GM21423 (cell line): ENCODE measurements at regions not wholly inside any gene's neighbourhood (a gene's known extent, or its start where the extent isn't known, plus 50 kb on each side); places are given as distances from the start of the nearest gene placed in this dataset.
"Not testable (repeated sequence)": the region's sequence is repeated elsewhere in the genome, so short reads cannot be mapped to it uniquely, and the experiment has no call there.

Experiments
- ATAC-seq: cut with Tn5 transposase; IDR thresholded peaks from one replicate; pipeline ENCODE4 v1.9.1; 2021; ENCODE audit warnings: mild to moderate bottlenecking, moderate library complexity; ENCODE audit not compliant: unreplicated experiment

DNA sequence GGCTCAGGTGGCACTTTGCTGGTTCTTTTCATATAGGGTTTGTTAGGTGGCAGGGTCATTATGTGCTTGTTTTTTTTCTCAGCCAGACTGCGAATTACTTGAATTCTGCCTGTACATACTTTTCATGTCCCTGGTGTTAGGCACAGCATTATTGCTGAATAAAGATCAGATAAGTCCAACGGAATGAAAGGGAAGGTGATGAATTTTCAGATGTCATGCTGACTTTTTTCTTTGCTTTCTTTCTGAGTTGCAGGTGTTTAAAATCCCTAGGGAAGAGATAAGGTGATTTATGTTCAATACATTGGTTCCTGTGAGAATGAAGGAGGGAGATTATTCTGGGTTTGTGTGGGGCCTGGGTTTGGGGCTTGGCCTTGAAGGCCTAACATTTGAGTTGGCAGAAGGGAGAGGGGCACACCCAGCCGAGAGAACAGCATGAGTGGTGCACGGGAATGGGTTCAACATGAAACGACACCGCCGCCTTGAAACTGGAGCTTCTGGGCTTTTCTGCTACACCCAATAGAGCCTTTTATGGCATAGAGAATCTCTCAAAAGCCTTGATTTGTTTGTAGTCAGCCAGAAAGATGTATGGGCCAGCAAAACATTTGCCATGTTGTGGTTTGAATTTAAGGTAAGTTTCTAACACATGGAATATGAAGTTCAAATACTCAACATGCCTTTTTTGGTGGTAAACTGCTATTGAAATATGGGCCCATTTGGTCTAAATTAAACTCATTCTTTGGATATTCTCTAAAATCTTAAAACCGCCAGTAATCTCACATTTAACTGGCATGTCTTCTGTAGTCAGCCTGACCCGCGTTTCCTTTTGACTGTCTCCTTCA lies 477.0 kb downstream of the PCNX1 start:
- ATAC-seq: no peak

DNA sequence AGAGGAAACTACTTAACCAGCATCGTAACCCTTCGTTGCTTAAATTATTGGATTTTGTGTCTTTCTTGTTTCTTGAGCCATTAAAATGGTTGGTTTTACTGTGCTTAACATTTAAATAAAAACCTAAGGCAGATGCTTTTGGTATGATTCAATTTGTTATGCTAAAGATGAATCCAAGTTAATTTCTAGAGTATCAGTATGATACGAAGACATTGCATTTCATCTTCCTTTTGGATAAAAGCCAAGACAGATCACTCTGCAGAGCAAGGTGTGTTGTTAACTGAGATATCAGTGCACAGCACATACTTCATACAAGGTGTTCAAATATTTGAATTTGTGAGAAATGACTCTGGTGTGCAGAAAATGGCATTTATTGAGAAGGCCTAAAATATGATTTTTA lies 480.5 kb downstream of the PCNX1 start:
- no peak for ATAC-seq

DNA sequence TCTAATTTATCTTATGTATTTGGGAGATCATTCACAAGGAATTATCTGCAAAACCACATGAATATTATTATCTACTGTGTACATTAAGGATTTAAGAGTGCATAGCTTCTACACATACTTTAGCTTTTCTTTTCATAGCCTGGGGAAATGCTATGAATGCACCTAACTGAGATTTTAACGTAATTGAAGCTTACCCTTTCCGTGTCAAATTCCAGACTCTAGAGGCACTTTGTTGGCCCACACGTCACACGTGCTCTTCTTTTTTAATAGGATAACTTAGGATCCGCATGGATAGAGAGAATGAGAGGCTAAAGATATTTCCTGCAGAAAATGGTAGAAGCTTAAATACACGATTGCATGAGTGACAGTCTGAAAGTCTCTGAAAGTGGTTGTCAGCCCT lies 481.1 kb downstream of the PCNX1 start:
- ATAC-seq: no peak

DNA sequence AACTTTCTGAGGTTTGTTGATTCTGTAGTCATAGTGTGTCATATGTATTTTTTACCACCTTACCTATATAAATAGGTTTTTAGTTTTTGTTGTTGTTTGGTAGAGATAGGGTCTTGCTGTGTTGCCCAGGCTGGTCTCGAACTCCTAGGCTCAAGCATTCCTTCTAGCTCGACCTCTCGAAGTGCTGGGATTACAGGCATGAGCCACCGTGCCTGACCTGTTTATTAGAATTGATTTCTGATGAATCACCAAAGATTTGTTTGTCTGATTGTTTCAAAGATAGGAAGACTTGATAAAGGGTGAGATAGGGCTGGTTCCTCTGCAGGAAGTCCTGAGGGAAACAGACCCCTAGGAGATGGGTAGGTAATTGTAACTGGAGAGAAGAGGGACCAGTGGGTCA lies 481.6 kb downstream of the PCNX1 start:
- no peak for ATAC-seq

DNA sequence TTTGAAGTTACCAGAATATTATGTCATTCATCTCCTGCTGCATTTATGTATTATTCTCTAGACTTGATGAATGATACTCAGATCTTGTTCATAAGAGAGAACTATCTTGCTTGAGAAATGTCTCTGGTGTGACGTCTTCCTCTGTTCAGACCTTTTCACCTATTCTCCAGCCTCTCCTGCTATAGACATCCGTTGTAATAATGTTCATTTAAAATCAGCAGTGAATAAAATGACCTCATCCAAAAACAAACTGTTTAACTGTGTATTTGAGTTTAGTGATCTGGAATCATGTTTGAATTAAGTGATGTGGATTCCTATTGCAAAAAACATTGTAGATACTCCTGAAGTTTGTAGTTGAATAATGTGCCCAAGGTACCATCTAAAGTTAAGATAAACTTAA lies 487.1 kb downstream of the PCNX1 start:
- no peak for ATAC-seq

DNA sequence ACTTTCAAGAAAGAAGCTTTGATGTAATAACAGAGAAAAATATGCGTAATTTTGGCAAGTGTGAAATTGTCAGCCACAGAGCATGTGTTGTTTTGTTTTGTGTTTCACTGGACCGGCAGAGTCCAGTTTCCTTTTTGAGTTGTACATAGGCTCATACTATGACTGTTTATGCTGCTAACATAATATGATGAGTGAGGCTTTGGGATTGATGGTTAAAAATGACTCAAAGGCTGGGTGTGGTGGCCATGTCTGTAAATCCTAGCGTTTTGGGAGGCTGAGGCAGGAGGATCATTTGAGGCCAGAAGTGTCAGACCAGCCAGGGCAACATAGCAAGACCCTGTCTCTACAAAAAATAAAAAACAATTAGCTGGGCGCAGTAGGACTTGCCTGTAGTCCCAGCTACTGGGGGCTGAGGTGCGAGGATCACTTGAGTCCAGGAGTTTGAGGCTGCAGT lies 487.9 kb downstream of the PCNX1 start:
- no peak for ATAC-seq

DNA sequence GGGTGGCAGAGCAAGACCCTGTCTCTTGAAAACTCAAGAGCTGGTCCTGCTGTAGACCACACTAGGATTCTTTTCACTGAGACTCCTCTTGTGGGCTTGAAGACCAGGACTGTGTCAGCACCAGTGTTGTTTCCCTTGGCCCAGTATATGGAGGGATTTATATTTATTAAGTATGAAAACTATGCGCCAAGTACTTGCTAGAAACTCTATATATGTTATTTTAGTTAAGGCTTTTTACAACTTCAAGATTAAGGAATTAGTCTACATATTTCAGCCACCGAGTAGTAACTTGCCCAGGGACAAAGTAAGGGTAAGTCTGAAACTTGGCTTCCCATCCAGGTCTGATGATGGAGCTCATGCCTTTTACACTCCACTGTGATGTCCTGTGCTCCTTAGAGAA lies 488.4 kb downstream of the PCNX1 start:
- no peak for ATAC-seq

DNA sequence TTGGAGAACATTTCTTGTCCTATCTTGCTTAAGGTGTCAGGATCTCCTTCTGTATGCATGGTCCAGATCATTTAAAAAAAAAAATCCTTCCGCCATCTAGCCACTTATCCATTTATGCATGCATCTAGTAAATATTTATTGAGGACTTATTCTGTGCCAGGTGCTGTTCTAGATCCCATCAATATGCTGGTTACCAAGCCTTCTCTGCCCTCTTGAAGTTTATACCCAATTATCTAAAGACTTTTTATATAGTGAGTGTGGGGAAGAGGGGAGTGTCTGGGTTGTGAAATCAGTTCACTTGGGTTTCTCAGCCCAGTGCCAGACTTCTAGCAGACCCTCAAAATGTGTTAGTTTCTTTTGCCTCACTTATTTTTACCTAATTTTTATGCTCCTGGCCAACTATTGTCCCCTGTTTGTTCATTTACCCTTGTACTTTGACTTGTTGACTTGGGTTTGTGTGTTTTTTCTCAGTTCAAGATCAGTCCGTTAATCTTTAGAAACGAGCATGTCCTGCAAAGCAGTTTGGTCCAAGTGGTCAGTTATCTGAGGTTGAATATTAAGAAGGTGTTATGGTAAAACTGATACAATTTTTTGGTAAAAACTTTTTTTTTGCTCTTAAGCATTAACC lies 488.9 kb downstream of the PCNX1 start:
- ATAC-seq: no peak

DNA sequence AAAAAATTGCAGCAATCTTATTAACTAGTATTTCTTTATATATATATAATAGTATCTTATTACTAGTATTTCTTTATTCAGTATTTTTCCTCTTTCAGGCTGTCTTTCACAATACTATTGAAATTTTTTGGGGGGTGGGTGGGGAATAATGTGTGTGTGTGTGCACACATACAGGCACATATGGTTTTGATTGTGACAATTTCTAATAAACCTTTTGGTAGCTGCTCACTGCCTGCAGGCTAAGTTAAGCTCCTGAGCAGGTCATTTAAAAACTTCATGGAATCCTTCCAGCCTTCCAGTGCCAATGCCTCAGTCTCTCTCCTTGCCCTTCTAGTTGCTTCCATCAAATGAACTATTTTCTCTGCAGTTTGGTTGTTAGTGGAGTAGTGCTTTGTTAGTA lies 490.1 kb downstream of the PCNX1 start:
- no peak for ATAC-seq

DNA sequence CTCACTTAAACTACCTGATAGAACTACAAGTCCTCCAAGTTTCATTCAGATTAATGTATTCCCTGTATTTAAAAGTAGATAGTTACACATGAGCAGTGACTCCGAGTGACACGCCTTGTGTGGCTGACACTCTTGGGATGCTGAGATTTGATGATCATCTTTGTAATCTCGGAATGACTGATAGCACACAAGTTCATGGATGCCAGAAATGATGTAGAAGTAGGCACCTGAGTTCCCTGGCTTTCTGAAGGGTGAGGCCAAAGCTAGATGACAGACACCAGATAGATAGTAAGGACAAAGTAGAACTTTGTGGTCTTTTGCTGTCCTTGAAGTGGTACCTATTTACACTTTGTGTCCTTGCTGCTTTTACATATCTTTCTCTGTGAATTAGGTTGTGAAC lies 491.2 kb downstream of the PCNX1 start:
- peak; percentile 15 for ATAC-seq

DNA sequence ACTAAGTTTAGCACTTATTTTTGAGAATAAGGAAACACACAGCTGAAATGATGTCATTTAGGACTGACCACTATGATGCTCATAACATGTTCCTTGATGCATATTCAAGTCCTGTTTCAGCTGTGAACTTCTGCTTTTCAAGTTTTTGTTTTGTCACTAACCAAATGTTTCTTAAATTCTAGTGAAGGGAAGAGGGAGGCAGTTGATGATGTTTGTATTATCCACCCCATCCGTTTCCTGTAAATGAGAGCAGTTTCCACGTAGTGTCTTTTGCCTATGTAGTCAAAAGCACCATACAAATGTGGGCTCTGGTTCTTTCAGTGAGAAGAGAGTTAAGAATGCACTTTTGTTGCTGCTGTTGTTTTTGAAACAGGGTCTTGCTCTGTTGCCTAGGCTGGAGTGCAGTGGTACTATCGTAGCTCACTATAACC lies 491.8 kb downstream of the PCNX1 start:
- ATAC-seq: peak; percentile 72

DNA sequence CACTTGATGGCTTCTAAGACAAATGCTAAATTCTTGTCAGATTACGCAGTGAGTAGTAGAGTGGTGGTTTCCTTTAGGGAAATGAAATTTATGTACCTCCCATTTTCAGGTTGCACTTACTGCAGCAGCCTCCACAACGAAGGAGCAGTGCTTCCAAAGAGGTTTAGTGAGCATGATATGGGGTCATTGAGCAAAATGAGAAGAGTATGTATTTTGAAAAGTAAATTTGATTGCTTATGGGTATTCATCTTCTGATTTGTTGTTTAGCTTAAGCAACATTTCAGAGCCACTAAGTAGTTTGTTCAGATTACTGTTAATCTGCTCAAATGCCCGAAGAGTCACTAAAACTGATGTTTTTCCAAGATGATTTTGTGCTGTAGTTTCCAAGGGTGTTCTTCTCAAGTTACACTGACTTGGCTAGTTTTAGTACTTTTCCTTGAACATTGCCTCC lies 493.6 kb downstream of the PCNX1 start:
- no peak for ATAC-seq

DNA sequence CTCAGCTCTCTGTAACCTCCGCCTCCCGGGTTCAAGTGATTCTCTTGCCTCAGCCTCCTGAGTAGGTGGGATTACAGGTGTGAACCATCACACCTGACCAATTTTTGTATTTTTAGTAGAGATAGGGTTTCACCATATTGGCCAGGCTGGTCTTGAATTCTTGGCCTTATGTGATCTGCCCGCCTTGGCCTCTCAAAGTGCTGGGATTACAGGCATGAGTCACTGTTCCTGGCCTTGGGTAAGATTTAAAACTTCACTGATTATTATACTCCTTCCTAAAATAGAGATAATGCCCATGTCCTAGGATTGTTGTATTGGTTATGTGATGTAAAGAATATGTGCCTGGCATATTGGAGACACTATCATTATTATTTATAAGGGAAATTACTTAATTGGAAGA lies 495.2 kb downstream of the PCNX1 start:
- not testable (repeated sequence) for ATAC-seq

DNA sequence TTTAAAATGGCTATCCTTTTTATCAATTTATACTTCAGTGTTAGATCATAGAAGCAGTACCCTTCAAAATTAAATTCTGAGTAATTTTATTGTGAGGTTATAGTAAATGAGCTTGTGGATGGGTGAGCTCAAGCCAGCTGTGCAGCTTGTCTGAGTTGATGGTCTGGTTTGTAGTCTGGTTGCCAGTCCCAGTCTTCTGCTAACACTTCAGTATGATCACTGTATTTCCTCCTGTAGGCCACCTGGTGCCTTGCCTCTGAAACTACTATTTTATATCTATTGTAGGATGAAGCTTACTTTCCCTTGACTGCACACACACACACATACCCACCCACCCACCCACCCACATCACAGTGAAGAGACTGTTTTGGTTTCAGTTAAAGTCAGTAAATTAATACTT lies 496.4 kb downstream of the PCNX1 start:
- ATAC-seq: peak; percentile 46

DNA sequence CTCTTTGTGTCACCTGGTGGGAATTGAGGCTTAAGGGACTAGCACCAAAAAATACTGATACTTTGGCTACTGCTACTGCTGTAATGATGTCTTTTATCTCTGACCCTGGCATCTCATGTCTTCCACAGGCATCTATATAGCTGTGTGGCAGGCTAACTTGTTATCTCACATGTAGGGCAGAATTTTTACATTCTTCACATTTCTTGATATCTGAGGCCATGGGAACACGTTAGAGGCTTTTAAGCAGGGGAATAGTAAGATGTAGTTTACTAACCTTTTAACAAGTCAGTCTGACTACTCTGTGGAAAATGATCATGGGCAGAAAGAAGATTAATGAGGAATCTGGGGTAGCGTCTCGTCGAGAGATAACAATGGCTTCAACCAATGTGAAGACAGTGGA lies 498.4 kb downstream of the PCNX1 start:
- no peak for ATAC-seq

DNA sequence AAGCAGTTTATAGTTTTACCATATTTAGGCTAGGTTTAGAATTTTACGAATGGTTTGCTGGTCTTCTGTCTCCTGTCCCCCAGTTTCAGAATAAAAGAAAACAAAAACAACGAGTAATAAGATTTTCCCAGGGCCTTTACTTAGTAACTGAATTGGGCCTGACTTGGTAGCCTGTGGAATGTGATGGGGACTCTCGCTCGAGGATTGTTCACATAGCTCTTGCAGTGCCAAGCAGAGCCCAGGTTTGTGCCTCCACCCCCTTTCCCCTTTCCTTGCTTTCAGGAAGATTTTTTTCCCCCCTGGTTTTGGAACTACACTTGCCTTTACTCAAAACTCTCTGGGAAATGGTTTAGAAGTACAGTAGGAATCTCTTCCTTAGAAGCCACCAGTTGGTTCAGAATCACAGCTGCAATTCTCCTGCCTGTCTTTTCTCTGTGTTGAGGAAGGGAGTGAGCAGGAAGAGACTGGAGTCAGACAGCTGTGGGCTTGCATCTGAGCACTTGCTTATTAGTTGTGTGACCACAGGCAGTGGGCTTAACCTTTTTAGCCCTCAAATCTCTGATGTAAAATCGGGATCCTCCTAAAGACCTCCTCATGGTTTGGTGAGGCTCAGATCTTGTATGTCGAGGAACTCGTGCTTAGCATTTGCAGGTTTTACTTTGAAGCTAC lies 501.2 kb downstream of the PCNX1 start:
- ATAC-seq: no peak

DNA sequence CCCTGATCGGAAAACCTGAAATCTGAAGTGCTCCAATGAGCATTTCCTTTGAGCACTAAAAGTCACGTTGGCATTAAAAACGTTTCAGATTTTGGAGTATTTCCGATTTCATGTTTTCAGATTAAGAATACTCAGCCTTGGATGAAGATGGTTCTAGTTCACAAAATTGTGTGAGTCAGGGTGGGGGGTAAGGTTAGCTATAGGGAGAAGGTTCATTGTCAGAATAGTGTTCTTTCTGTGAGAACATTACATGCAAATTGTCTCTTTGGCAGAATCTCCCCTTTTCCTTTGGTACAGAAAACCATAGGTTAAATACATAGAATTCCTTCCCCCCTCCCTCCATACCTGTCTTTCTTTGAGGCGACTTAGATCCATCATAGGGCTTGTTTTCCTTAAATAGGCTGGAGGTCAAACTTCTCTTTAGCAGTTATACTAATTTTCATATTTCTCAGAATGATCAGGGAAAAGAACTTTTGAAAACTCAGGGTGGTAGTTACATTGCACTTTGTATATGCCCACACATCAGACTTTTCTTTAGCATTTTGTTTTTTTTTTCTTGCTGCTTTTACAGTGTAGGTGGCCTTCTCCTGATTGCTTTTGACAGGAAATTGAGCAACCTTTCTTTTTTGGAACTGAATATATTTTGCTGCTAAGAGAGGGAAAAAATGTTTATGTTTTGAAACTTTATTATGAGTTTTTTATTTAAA lies 503.5 kb downstream of the PCNX1 start:
- ATAC-seq: no peak

DNA sequence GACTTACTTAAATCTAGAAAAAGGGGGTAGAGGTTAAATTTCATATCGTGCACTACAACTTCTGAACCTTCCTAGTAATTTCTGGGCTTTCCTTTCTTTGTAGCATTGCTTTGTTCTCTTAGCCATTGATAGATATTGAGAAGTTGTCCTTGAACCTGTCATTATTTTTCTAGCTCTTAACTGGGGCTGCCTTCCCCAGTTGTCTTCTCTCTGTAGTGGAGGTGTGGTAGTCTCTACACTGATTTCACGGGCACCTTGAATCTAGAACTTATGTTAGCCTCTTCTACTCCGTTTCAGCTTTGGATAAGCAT lies 504.0 kb downstream of the PCNX1 start:
- ATAC-seq: no peak

DNA sequence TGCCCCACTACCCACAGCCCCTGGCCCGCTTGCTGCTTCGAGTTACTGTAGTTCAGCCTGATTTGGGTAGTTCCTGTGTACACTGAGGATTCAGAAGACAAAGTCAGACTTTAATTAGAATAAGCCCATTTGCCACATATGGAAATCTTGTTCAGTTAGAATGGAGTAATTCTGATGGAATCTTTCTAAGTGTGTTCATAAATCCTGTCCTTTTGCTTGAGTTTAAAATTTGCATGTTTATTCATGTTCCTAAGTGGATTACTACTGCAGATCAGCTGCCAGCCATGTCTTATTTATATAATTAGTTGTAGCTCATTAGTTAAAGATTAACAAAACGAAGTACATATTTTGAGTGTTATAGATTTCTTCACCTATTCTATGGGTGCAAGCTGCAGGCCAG lies 504.5 kb downstream of the PCNX1 start:
- no peak for ATAC-seq

DNA sequence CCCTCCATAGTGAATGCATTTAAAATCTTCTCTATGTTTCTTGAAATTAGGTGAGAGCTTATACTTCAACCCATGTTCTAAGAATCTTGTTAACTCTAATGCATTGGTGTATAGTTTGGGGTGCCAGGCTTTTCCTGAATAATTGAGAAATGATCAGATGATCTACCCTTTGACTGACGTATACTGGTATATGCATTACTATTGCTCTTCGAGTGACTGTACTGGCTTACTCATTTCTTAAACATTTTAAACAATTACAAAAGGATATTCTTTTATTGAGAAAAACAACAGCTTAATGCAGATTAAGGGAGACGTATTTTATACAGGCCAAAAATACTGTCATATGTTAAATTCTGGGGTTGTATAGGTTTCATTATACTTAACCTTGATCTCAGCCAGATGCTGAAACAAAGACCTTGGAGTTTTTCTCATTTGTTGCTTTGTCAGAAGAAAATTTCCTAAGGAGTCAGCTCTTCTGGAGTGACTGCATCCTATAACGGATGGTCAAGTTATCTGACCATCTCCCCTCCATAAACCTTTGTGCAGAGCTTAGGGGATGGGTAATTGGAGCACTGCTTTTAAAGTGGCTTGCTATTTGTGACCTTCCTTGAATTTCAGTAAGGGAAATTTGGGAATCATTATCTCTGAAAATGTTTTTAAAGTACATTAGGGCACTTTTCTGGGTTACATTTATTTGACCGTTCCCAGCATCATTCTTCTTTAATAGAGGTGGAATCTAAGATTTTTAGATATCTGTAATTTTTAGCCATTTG lies 507.6 kb downstream of the PCNX1 start:
- no peak for ATAC-seq

DNA sequence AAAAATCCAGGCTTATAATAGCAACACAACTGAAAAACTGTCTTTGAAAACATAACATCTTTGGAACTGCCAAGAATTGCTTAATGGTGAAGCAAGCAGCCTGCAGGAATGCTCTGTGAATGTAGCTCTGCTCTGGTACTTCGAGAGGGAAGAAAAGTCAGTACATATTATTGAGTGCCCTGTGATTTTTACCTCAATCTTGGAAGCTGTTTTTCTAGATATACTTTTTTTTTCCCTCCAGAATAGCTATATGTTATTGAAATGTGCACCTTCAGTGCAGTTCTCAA lies 508.1 kb downstream of the PCNX1 start:
- ATAC-seq: no peak
